Activated naive CD4-positive, alpha-beta T cell treated with anti-CD3 and anti-CD28 coated beads for 36 hours (primary cell): ENCODE measurements at regions not wholly inside any gene's neighbourhood (a gene's known extent, or its start where the extent isn't known, plus 50 kb on each side); places are given as distances from the start of the nearest gene placed in this dataset.

Source experiments
- CTCF ChIA-PET: fragments of 350-600 bp; sonication (Branson Sonifier 250); formaldehyde crosslinking; loops from one replicate; lab custom pipeline; 2021; ENCODE audit warnings: antibody characterized with exemption; lab: Charles Lee
- DNase-seq: peaks from one replicate; pipeline ENCODE4 v3.0.0-alpha.2; 2020
- H3K27ac Mint-ChIP-seq: one replicate; pipeline ENCODE4 v1.8.0; 2021; ENCODE audit warnings: mild to moderate bottlenecking, mixed read lengths
- H3K27me3 Mint-ChIP-seq: one replicate; pipeline ENCODE4 v1.8.0; 2021; ENCODE audit warnings: low read depth, mixed read lengths
- H3K36me3 Mint-ChIP-seq: one replicate; pipeline ENCODE4 v1.8.0; 2021; ENCODE audit warnings: low read depth, mixed read lengths
- H3K4me1 Mint-ChIP-seq: one replicate; pipeline ENCODE4 v1.8.0; 2021; ENCODE audit warnings: low read depth, mixed read lengths
- H3K4me3 Mint-ChIP-seq: one replicate; pipeline ENCODE4 v1.8.0; 2021; ENCODE audit warnings: mild to moderate bottlenecking, moderate library complexity, mixed read lengths
- H3K9me3 Mint-ChIP-seq: one replicate; pipeline ENCODE4 v1.8.0; 2021; ENCODE audit warnings: mixed read lengths
- intact Hi-C: fragments of 100-400 bp; cut with micrococcal nuclease; formaldehyde crosslinking; loops from one replicate; pipeline ENCODE4 v1.15.1; 2023

DNA sequence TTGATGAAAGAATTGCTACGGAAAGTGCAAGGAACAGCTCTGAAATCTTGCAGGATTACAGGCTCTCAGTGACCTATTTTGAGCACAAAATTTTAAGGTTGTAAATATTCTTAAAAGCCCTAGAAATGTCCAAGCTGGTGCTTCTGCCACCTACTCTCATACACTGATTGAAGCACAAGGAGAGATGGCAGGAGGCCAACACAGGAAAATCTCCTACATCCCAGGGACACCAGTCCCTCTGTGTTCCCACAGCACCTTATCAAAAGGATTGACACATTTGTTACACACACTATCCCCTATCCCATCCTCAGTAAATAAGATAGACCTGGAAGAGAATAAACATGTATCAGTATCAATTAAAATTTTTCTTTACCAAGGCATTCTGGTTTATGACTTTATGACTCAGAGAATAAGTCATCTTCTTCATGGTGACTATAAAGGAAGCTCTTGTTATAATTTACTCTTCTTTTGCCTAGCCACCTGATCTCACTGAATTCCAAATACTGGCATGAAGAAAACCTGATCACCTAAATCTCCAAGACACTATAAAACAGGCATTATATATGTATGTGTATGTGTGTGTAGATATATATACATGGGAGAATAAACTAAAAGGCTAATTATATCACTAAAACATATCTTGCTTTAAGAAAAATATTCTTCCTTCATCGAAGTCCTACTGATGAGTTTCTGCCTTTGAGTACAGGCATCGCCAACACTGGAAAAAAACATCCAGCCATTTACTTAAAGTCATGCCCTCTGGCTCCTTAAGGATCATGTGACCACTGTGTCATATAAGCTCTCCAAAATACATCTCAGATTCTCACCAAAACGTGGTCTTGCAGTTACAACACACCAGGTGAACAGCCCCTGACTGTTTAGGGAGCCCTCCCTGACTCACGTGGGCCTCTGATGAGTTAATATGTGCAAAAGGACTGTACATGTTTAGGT lies 208.1 kb upstream of the NR2F2 start:
- CTCF ChIA-PET: interaction anchor here (0.6 kb wide), 1 partner anchor 71 kb away, joined by 3 read pairs; no protein-coding TSS in a partner anchor
- Mint-ChIP-seq H3K27me3 (peaks cover 7% of the 10 kb centered on the region), H3K36me3 (no peaks in the 10 kb centered on the region), H3K27ac (no peak overlapping the region), H3K9me3 (no peaks in the 10 kb centered on the region), H3K4me1 (no peaks in the 10 kb centered on the region), H3K4me3 (no peak overlapping the region)
- intact Hi-C loops: no loop called here
- no peak for DNase-seq

DNA sequence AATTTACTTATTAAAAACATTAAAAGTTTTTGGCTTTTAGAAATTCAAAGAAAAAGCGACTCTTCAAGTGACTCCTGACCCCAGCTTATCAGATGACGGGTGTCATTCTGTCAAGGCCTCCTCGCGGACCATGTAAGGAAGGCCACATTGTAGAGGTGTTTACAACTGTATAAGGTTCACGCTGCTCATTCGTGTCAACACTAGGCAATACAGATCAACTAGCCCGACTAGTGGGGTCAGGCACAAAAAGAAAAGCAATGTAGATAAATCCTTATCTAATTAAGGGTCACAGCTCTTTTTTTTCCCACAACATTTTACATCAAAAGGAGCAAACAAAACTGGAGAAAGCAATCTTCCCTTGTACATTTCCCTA lies 207.5 kb upstream of the NR2F2 start:
- Mint-ChIP-seq H3K4me1 (no peaks in the 10 kb centered on the region), H3K9me3 (no peaks in the 10 kb centered on the region), H3K4me3 (no peak overlapping the region), H3K27me3 (peaks cover 9% of the 10 kb centered on the region), H3K36me3 (no peaks in the 10 kb centered on the region), H3K27ac (no peak overlapping the region)
- no peak for DNase-seq
- intact Hi-C loops: no loop called here
- CTCF ChIA-PET: interaction anchor here (0.6 kb wide), 1 partner anchor 70 kb away, joined by 3 read pairs; no protein-coding TSS in a partner anchor

DNA sequence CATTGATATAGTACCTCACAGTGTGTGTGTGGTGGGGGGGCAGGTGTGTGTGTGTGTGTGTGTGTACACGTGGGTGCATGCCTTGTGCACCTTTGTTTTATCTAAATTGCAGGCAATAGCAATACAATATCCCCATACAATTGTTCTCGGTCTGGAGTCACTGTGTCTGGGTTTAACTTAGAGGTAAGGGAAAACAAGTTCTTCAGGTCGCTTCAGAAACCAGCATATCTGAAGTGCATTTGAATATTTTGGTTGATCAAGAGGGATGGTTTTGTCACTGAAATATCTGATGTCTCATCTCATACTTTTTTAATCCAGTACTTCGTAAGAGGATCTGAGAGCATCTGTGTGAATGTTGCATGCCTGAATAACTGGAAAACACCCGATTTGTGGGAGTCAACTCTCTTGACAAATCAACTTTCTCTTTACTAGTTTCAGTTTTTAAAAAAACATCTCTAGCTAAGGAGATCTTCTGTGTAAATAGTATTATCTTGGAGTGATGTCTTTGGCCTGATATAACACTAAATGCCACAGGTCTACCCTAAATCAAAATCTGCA lies 206.8 kb upstream of the NR2F2 start:
- Mint-ChIP-seq H3K4me3 (no peak overlapping the region), H3K36me3 (no peaks in the 10 kb centered on the region), H3K9me3 (no peaks in the 10 kb centered on the region), H3K4me1 (no peaks in the 10 kb centered on the region), H3K27ac (no peak overlapping the region), H3K27me3 (peaks cover 14% of the 10 kb centered on the region)
- CTCF ChIA-PET: interaction anchor here (0.7 kb wide), 1 partner anchor 469 kb away, joined by 3 read pairs; no protein-coding TSS in a partner anchor
- no peak for DNase-seq
- intact Hi-C loops: no loop called here

DNA sequence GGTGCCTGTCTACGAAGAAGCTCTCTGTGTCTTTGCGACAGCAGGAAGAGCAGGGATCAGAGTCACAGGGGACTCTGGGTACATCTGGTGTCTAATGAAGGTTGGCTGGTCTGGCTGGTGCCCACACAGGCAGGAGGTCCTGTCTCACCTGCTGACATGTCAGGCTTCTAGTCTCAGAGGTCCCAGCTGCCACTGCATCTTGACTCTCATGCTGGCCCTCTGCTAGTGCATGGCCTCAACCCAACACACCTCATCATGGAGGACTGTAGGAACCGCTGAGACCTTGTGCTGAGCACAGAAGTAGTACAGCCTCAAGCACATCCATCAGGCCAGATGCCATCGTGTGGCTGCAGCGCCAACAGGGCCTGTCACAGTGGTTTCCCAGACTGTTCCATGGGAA lies 206.1 kb upstream of the NR2F2 start:
- Mint-ChIP-seq H3K27ac (no peak overlapping the region), H3K27me3 (peaks cover 14% of the 10 kb centered on the region), H3K4me1 (no peaks in the 10 kb centered on the region), H3K4me3 (no peak overlapping the region), H3K9me3 (no peaks in the 10 kb centered on the region), H3K36me3 (no peaks in the 10 kb centered on the region)
- CTCF ChIA-PET: interaction anchor here (0.7 kb wide), 1 partner anchor 468 kb away, joined by 3 read pairs; no protein-coding TSS in a partner anchor
- DNase-seq: no peak
- intact Hi-C loops: no loop called here

DNA sequence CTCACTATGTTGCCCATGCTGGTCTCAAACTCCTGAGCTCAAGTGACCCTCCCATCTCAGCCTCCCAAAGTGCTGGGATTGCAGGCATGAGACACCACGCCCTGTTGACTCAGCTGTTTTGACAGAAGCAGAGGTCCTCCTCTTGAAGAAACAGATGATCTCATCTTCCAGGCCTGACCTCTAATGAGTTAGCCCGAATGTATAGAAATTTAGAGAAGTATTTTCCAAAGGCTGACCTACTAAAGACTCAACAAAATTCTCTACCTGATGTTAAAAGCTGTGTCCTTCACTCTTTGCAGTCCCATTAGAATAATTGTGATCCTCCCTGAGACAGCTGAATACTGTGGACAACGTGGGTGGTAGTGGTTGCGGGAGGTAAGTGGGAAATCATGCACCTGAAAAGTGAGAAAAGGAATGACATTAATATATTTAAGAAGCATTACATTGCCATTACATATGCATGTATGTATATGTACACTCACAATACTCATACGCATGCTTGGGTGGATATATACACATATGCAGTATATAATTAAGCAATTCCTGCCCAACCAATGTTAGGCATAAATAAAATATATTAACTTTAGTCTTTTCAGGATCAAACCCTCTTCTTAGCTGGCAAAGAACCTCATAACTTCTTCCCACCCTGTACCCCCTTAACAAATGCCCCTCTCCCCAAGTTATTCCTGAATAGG lies 204.6 kb upstream of the NR2F2 start:
- no peaks in the 10 kb centered on the region for H3K9me3 Mint-ChIP-seq
- no peak overlapping the region for H3K27ac Mint-ChIP-seq
- H3K36me3 Mint-ChIP-seq: no peaks in the 10 kb centered on the region
- CTCF ChIA-PET: no interaction called here
- intact Hi-C loops: no loop called here
- H3K27me3 Mint-ChIP-seq: peaks cover 14% of the 10 kb centered on the region
- no peak overlapping the region for H3K4me3 Mint-ChIP-seq
- no peak for DNase-seq
- H3K4me1 Mint-ChIP-seq: no peaks in the 10 kb centered on the region

DNA sequence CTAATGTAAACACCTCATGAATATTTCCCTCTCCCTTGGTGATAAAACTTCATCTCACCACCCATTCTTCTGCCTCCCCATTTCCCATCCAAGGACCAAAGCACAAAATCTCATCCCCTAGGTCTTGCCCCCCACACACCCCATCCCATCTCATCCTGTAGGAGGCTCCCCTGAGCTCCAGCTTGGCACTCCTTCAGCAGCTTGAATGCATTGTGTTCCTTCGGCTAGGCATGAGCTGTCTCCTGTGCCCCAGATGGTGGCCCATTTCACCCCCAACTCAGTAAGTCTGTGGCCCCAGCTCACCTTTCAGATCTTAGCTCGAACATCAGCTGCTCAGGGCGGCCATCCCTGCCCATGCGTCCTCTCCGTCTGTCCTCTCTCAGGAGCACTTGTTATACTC lies 203.6 kb upstream of the NR2F2 start:
- CTCF ChIA-PET: no interaction called here
- intact Hi-C loops: no loop called here
- H3K9me3 Mint-ChIP-seq: no peaks in the 10 kb centered on the region

DNA sequence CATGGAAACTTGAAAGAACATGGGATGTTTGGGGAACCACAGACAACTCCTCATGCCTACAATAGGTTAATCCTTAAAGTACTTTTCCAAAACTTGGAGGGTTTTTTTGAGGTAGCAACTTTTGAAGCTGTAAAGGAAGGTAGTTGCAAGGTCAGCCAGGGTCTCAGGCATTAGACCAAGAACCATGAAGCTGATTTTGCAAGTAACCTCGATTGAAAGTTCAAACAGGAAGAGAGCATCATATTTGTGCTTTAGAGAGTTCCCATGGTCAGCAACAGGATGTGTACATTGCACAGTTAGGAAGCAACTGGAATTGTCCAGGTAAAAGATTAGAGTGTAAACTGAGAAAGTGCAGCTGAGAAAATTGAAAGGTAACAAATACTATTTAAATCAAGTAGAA lies 199.8 kb upstream of the NR2F2 start:
- no peaks in the 10 kb centered on the region for H3K9me3 Mint-ChIP-seq
- H3K36me3 Mint-ChIP-seq: no peaks in the 10 kb centered on the region
- no peak for DNase-seq
- CTCF ChIA-PET: no interaction called here
- intact Hi-C loops: no loop called here
- no peak overlapping the region for H3K27ac Mint-ChIP-seq
- peaks cover 17% of the 10 kb centered on the region for H3K27me3 Mint-ChIP-seq
- H3K4me3 Mint-ChIP-seq: no peak overlapping the region
- H3K4me1 Mint-ChIP-seq: no peaks in the 10 kb centered on the region

More for the DNA sequence above, 203.6 kb upstream of the NR2F2 start:
- no peak overlapping the region for H3K4me3 Mint-ChIP-seq
- DNase-seq: no peak
- no peaks in the 10 kb centered on the region for H3K4me1 Mint-ChIP-seq
- peaks cover 14% of the 10 kb centered on the region for H3K27me3 Mint-ChIP-seq
- no peaks in the 10 kb centered on the region for H3K36me3 Mint-ChIP-seq
- no peak overlapping the region for H3K27ac Mint-ChIP-seq

DNA sequence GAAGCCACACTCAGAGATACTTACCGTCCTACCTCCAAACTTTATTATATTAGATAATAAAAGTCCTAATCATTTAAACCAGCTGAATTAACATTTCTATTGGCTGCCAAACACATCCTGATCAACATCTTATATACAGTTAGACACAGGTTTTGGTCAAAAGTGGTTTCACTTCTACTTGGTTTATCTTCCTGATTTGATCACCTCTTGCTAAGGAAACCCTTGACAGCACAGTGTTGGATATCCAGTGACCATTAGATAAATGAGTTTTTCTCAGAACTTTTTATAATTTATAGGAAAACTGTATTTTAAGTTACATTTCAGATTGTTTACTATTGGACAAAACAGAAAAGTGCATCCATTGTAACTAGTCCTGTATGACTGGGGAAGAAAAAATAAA lies 198.4 kb upstream of the NR2F2 start:
- Mint-ChIP-seq H3K4me3 (no peak overlapping the region), H3K36me3 (no peaks in the 10 kb centered on the region), H3K27me3 (peaks cover 14% of the 10 kb centered on the region), H3K27ac (no peak overlapping the region), H3K9me3 (no peaks in the 10 kb centered on the region), H3K4me1 (no peaks in the 10 kb centered on the region)
- DNase-seq: no peak
- CTCF ChIA-PET: no interaction called here
- intact Hi-C loops: no loop called here

DNA sequence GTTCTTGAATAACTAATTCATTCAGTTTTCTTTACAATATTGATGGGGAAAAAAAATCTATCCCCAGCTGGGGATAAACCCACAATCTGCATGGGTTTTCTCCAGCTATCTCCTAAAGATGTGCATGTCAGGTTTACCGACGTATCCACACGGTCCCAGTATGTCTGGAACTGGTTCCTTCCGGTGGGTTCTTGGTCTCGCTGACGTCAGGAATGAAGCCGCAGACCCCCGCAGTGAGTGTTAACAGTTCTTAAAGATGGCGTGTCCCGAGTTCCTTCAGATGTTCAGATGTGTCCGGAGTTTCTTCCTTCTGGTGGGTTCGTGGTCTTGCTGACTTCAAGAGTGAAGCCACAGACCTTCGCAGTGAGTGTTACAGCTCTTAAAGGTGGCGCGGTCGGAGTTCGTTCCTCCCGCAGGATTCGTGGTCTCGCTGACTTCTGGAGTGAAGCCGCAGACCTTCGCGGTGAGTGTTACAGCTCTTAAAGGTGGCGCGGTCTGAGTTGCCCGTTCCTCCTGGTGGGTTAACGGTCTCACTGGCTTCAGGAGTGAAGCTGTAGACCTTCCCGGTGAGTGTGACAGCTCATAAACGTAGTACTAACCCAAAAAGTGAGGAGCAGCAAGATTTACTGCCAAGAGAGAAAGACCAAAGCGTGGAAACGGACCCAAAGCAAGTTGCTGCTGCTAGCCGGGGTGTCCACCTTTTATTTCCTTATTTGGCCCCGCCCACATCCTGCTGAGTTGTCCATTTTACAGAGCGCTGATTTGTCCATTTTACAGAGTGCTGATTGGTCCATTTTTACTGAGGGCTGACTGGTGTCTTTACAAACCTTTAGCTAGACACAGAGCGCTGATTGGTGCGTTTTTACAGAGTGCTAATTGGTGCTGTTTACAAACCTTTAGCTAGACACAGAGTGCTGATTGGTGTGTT lies 195.1 kb upstream of the NR2F2 start:
- CTCF ChIA-PET: no interaction called here
- H3K36me3 Mint-ChIP-seq: no peaks in the 10 kb centered on the region
- H3K27me3 Mint-ChIP-seq: peaks cover 14% of the 10 kb centered on the region
- H3K27ac Mint-ChIP-seq: no peak overlapping the region
- no peak for DNase-seq
- no peaks in the 10 kb centered on the region for H3K4me1 Mint-ChIP-seq
- no peak overlapping the region for H3K4me3 Mint-ChIP-seq
- intact Hi-C loops: no loop called here
- H3K9me3 Mint-ChIP-seq: peaks cover 2% of the 10 kb centered on the region

DNA sequence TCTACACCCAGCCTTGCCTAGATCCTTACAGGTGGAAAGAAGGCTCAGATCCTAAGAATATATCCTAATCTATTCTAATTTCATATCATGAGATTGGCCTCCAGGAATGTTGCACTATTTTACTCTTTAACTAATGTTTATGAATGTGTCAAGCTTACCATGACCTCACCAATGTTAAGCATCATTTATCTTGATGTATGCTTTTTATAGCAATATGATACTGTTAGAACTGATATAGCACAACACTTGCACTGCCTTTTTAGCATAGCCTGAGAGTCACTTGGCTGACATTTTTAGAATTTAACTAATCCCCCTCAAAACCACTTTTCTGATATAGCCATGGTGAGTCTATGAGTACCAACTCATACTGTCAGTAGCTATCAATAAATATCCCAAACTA lies 191.5 kb upstream of the NR2F2 start:
- intact Hi-C loops: no loop called here
- DNase-seq: no peak
- peaks cover 2% of the 10 kb centered on the region for H3K9me3 Mint-ChIP-seq
- H3K27ac Mint-ChIP-seq: no peak overlapping the region
- H3K4me1 Mint-ChIP-seq: no peaks in the 10 kb centered on the region
- no peaks in the 10 kb centered on the region for H3K36me3 Mint-ChIP-seq
- CTCF ChIA-PET: no interaction called here
- peaks cover 18% of the 10 kb centered on the region for H3K27me3 Mint-ChIP-seq
- no peak overlapping the region for H3K4me3 Mint-ChIP-seq

DNA sequence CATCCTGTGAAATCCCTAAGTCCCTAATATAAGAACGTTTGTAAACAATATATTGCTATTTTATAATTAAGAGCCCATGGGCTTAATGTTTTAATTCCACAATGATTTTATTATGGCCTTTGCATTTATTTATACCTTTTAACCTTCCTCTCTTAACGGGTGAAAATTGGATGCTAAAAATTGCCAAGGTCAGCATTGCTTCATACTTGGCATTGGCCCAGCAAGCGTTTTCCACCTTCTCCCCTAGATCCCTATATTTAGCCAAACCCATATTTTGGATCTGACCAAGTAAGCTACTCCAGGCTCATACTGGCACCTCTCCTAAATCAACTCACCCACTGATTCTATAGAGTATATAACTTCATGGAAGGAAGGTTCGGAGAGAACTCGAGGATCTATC lies 188.0 kb upstream of the NR2F2 start:
- Mint-ChIP-seq H3K4me3 (no peak overlapping the region), H3K9me3 (peaks cover 2% of the 10 kb centered on the region), H3K4me1 (no peaks in the 10 kb centered on the region), H3K36me3 (no peaks in the 10 kb centered on the region), H3K27me3 (peaks cover 15% of the 10 kb centered on the region), H3K27ac (no peak overlapping the region)
- no peak for DNase-seq
- intact Hi-C loops: no loop called here
- CTCF ChIA-PET: no interaction called here

DNA sequence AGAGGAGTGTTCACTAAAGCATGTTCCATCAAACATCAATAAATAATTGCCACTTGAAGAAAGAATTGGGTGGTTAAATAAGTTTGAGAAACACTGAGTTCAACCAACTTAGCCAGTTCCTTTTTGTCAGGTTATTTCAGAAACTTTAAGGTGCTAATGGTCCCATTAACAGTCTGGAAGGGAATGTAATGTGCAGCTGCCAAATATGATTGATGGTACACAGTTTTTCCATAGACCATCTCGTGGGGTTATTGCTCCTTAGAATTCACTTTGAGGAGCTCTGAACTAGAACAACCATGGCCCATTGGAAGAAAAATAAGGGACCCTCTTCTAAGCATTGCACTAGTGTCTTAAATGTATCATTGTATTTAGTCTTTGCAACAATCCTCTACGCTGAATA lies 185.8 kb upstream of the NR2F2 start:
- Mint-ChIP-seq H3K9me3 (no peaks in the 10 kb centered on the region), H3K36me3 (no peaks in the 10 kb centered on the region), H3K27ac (no peak overlapping the region), H3K27me3 (peaks cover 13% of the 10 kb centered on the region), H3K4me1 (no peaks in the 10 kb centered on the region), H3K4me3 (no peak overlapping the region)
- DNase-seq: no peak
- intact Hi-C loops: no loop called here
- CTCF ChIA-PET: no interaction called here
